Aorta (tissue), 5 donors: ENCODE measurements at regions not wholly inside any gene's neighbourhood (a gene's known extent, or its start where the extent isn't known, plus 50 kb on each side); places are given as distances from the start of the nearest gene placed in this dataset.

Experiments
- ATAC-seq: fragments of 200-7000 bp; cut with Tn5 transposase; one replicate; pipeline ENCODE4 v1.9.1; 2022; ENCODE audit warnings: moderate library complexity; ENCODE audit not compliant: low FRiP score
- DNase-seq, 2 donors: peaks; one replicate each; pipeline ENCODE4 v3.0.0-alpha.2; 2020
- H3K27ac ChIP-seq, 2 donors: one replicate each; pipeline ENCODE4 v1.5.1; 2013; ENCODE audit warnings: low read length in 2 of 2, mild to moderate bottlenecking in 2 of 2, moderate library complexity in 2 of 2, control low read depth in 1 of 2, inconsistent platforms in 1 of 2, low read depth in 1 of 2
- H3K27me3 ChIP-seq, 2 donors: one replicate each; pipeline ENCODE4 v1.6.1; 2013; ENCODE audit warnings: control low read depth in 1 of 2, low read length in 1 of 2, mild to moderate bottlenecking in 1 of 2, moderate library complexity in 1 of 2; ENCODE audit not compliant: insufficient read depth in 2 of 2, control insufficient read depth in 1 of 2
- H3K36me3 ChIP-seq, 2 donors: one replicate each; pipeline ENCODE4 v1.6.1; 2013; ENCODE audit warnings: control low read depth in 1 of 2, low read length in 1 of 2, mild to moderate bottlenecking in 1 of 2; ENCODE audit not compliant: insufficient read depth in 2 of 2, control insufficient read depth in 1 of 2
- H3K4me1 ChIP-seq, 2 donors: one replicate each; pipeline ENCODE4 v1.6.1; 2013; ENCODE audit warnings: low read length in 2 of 2, control low read depth in 1 of 2, mild to moderate bottlenecking in 1 of 2, moderate library complexity in 1 of 2; ENCODE audit not compliant: insufficient read depth in 2 of 2, control insufficient read depth in 1 of 2
- H3K4me3 ChIP-seq, 2 donors: one replicate each; pipeline ENCODE4 v1.5.1; 2013; ENCODE audit warnings: low read length in 2 of 2, control low read depth in 1 of 2, mild to moderate bottlenecking in 1 of 2
- H3K9me3 ChIP-seq: one replicate; pipeline ENCODE4 v1.6.1; 2013; ENCODE audit warnings: mild to moderate bottlenecking, low read length; ENCODE audit not compliant: control insufficient read depth
- WGBS, 2 donors: extraction: QIAGEN DNeasy Blood & Tissue Kit; methylation state at CpG; one replicate each; pipeline ENCODE4 v1.1.7; 2013; 5-methylcytosine and 5-hydroxymethylcytosine counted together
- intact Hi-C, 2 donors: fragments of 100-400 bp; cut with DNase I; formaldehyde crosslinking; loops; one replicate each; pipeline versions ENCODE4 v1.14.2 to v1.15.0; 2022
- donor health status: healthy with polysubstance abuse.
- donor health status: Bipolar disorder and iron deficiency.
- donor health status: DM: no; HTN: no; CAD: no.
- donor health status: DM: no; HTN: no; CAD: no.
- donor health status: DM: yes; HTN: yes; CAD: no.

- Histone ChIP-seq H3K27ac (peak overlapping the region in 1 of 2 donors; percentile 6), H3K36me3 (no peaks in the 10 kb centered on the region), H3K27me3 (no peaks in the 10 kb centered on the region), H3K9me3 (no peaks in the 10 kb centered on the region), H3K4me1 (peaks cover 3 to 5% of the 10 kb centered on the region in 2 donors), H3K4me3 (no peak overlapping the region)
- 53 to 57% methylated on average over 3 of the region's 3 CpGs for WGBS, 2 donors
- intact Hi-C loops = loop anchor here in 1 of 2 donors (10.0 kb wide), 1 partner anchor 452 kb away; no protein-coding TSS in a partner anchor
- DNase-seq (peak; percentile 91 to 93), ATAC-seq (peak; percentile 92)
These were observed 122.8 kb downstream of the ALDH8A1 start for GRCh38 chr6:134826889-134827737.

- Histone ChIP-seq H3K36me3 (no peaks in the 10 kb centered on the region), H3K27ac (no peak overlapping the region), H3K27me3 (no peaks in the 10 kb centered on the region), H3K4me3 (no peak overlapping the region), H3K9me3 (no peaks in the 10 kb centered on the region), H3K4me1 (peaks cover 3 to 5% of the 10 kb centered on the region in 2 donors)
- 91 to 95% methylated on average over 2 of the region's 2 CpGs for WGBS, 2 donors
- intact Hi-C loops = loop anchor here (2.0 to 10.0 kb wide), 4 partner anchors 181 to 666 kb away; no protein-coding TSS in a partner anchor
- ATAC-seq (no peak), DNase-seq (no peak)
These were observed 126.2 kb downstream of the ALDH8A1 start for GRCh38 chr6:134823710-134824034.

GRCh38 chr6:134822920-134823709, 126.8 kb downstream of the ALDH8A1 start:
- Histone ChIP-seq H3K36me3 (no peaks in the 10 kb centered on the region), H3K4me1 (peaks cover 3 to 5% of the 10 kb centered on the region in 2 donors), H3K27me3 (no peaks in the 10 kb centered on the region), H3K9me3 (no peaks in the 10 kb centered on the region), H3K4me3 (no peak overlapping the region), H3K27ac (no peak overlapping the region)
- ATAC-seq (peak; percentile 80), DNase-seq (no peak)
- intact Hi-C loops = loop anchor here (2.0 to 10.0 kb wide), 4 partner anchors 181 to 666 kb away; no protein-coding TSS in a partner anchor
- WGBS, 2 donors = 12 to 13% methylated on average over 10 of the region's 10 CpGs

- no peaks in the 10 kb centered on the region for H3K4me1 ChIP-seq
- intact Hi-C loops = loop anchor here (2.0 to 10.0 kb wide), 4 partner anchors 180 to 665 kb away; no protein-coding TSS in a partner anchor
These were observed 127.7 kb downstream of the ALDH8A1 start for GRCh38 chr6:134821928-134822864.

GRCh38 chr6:134821397-134821796, 128.5 kb downstream of the ALDH8A1 start:
- Histone ChIP-seq H3K4me3 (no peak overlapping the region), H3K9me3 (no peaks in the 10 kb centered on the region), H3K4me1 (no peaks in the 10 kb centered on the region), H3K27ac (no peak overlapping the region), H3K27me3 (no peaks in the 10 kb centered on the region), H3K36me3 (no peaks in the 10 kb centered on the region)
- DNase-seq = no peak
- 63 to 67% methylated on average over 4 of the region's 4 CpGs for WGBS, 2 donors
- ATAC-seq = no peak
- intact Hi-C loops = loop anchor here (5.0 to 10.0 kb wide), 3 partner anchors 179 to 664 kb away; no protein-coding TSS in a partner anchor

More at GRCh38 chr6:134821928-134822864, 127.7 kb downstream of the ALDH8A1 start:
- ATAC-seq = no peak
- Histone ChIP-seq H3K4me3 (no peak overlapping the region), H3K36me3 (no peaks in the 10 kb centered on the region), H3K27ac (no peak overlapping the region), H3K9me3 (no peaks in the 10 kb centered on the region), H3K27me3 (no peaks in the 10 kb centered on the region)
- 68 to 72% methylated on average over 10 of the region's 10 CpGs for WGBS, 2 donors
- no peak for DNase-seq

GRCh38 chr6:134819863-134820800, 129.8 kb downstream of the ALDH8A1 start:
- DNase-seq = no peak
- intact Hi-C loops = loop anchor here (5.0 to 10.0 kb wide), 3 partner anchors 178 to 663 kb away; no protein-coding TSS in a partner anchor
- Histone ChIP-seq H3K4me3 (no peak overlapping the region), H3K27me3 (no peaks in the 10 kb centered on the region), H3K9me3 (no peaks in the 10 kb centered on the region), H3K27ac (no peak overlapping the region), H3K4me1 (no peaks in the 10 kb centered on the region), H3K36me3 (no peaks in the 10 kb centered on the region)
- no peak for ATAC-seq
- 89 to 95% methylated on average over 3 of the region's 3 CpGs for WGBS, 2 donors

- Histone ChIP-seq H3K27me3 (no peaks in the 10 kb centered on the region), H3K4me3 (no peak overlapping the region), H3K27ac (no peak overlapping the region), H3K9me3 (no peaks in the 10 kb centered on the region), H3K4me1 (no peaks in the 10 kb centered on the region), H3K36me3 (no peaks in the 10 kb centered on the region)
- ATAC-seq = no peak
- WGBS, 2 donors = 88 to 90% methylated on average over 2 of the region's 2 CpGs
- intact Hi-C loops = no loop called here
- no peak for DNase-seq
These were observed 130.7 kb downstream of the ALDH8A1 start for GRCh38 chr6:134819236-134819635.
